Fibroblast of villous mesenchyme (primary cell): ENCODE measurements at regions not wholly inside any gene's neighbourhood (a gene's known extent, or its start where the extent isn't known, plus 50 kb on each side); places are given as distances from the start of the nearest gene placed in this dataset.

ENCODE experiments used
- DNase-seq: peaks from one replicate; pipeline ENCODE4 v3.0.0-alpha.2; 2010; ENCODE audit warnings: low read depth
- H3K4me3 ChIP-seq: 2 replicates; pipeline ENCODE4 v1.5.1; 2011; ENCODE audit warnings: low read depth, mild to moderate bottlenecking, low read length
- TF ChIP-seq, protein P1 (sequence below): IDR thresholded peaks from 2 replicates; pipeline ENCODE4 v1.5.1; 2012; ENCODE audit warnings: low read depth, mild to moderate bottlenecking, low read length; ENCODE audit not compliant: insufficient read depth

DNA sequence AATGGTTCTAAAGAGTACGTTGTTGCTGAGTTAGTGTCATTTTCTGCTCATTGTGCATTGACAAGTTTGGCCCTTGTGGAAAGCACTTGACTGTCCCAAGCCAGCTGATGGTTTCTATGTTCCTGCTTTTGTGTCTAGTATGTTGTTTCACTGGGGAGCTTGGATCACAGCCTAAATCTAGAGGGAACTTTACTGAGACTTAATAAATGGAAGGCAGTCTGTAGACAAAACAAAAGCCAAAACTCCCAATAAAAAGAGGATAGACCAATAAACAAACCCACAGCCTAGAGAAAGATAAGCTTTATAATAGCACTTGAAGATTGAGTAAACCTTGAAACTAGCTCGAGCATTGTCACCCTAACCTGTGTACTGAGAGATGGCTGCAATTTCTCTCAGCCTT lies 196.8 kb downstream of the ADRA2A start:
- TF ChIP-seq, protein P1, sequence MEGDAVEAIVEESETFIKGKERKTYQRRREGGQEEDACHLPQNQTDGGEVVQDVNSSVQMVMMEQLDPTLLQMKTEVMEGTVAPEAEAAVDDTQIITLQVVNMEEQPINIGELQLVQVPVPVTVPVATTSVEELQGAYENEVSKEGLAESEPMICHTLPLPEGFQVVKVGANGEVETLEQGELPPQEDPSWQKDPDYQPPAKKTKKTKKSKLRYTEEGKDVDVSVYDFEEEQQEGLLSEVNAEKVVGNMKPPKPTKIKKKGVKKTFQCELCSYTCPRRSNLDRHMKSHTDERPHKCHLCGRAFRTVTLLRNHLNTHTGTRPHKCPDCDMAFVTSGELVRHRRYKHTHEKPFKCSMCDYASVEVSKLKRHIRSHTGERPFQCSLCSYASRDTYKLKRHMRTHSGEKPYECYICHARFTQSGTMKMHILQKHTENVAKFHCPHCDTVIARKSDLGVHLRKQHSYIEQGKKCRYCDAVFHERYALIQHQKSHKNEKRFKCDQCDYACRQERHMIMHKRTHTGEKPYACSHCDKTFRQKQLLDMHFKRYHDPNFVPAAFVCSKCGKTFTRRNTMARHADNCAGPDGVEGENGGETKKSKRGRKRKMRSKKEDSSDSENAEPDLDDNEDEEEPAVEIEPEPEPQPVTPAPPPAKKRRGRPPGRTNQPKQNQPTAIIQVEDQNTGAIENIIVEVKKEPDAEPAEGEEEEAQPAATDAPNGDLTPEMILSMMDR = no peak
- DNase-seq = no peak
- no peak overlapping the region for H3K4me3 ChIP-seq

DNA sequence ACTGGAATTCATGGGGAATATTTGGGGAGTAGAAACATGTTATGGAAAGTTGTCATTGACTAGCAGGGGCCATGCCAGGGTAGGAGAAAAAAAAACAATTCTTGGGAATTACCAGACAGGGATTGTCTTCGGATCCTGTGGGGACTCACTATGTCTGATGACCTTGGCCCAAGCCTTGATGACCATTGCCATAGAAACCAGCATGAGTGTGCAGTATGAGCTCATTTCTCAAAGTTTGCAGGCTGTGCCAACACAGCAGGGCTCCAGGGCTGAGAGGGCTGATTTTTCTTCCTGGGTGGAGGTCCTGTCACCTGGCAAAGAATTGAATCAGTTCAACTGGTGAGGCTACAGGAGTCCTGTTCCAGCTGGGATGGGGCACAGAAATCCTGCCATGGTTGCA lies 198.3 kb downstream of the ADRA2A start:
- DNase-seq = no peak
- TF ChIP-seq, protein P1 = no peak
- H3K4me3 ChIP-seq = no peak overlapping the region

DNA sequence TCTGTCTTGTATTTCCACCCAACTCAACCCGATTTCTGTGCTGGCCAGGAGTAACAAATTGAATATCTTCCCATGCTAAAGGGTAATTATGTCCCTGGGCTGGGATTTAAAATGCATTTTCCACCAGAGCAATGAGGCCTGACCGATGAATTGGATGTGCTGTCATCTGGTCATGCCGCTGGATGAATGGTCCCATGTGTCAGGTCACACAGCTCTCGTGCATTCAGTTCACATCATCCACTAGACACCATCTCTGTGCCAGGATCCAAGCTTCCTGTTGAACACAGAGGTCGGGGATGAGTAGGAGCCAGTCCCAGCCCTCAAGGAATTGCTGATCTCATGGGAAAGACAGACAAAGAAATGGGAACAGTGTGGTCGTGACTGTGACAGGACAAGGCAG lies 200.8 kb downstream of the ADRA2A start:
- TF ChIP-seq, protein P1 = no peak
- no peak for DNase-seq
- H3K4me3 ChIP-seq = no peak overlapping the region

DNA sequence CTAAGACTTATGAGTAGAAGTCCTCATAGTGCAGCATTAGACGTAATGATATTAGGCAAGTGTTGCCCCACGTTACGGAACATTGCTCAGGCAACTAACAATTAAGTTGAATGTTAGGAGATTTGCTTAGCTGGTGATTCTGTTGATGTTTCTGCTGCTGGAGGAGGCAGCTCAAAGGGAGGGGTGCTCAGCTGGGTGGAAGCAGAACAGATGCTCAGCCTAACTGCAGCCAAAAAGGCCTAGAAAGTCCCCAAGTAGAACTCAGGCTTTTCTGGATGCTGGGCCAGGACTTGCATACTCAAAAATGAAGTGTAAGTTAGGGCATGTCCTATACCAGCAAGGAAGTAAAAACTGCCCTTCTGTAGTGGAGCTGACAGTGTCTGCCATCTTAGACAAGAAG lies 201.4 kb downstream of the ADRA2A start:
- no peak overlapping the region for H3K4me3 ChIP-seq
- TF ChIP-seq, protein P1 = no peak
- DNase-seq = no peak

DNA sequence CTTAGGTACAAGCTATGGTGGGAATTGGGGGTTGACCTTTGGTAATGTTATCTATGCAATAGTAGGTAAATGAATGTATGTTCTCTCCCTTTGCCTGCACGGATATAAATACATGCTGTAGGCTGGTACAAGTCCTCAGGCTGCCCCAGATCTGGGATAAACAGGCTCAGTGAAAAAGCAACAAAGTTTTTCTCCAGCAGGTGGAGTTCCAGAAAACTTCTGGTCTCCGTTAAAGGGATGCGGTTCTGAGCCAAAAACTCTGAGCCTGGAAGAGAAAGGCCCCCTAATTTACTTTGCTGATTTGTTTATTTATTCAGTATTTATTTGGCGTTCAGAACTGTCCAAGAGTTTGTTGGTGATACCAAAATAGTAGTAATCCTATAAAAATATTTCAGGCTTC lies 204.7 kb downstream of the ADRA2A start:
- DNase-seq = peak; percentile 14
- H3K4me3 ChIP-seq = no peak overlapping the region
- TF ChIP-seq, protein P1 = peak; percentile 25

DNA sequence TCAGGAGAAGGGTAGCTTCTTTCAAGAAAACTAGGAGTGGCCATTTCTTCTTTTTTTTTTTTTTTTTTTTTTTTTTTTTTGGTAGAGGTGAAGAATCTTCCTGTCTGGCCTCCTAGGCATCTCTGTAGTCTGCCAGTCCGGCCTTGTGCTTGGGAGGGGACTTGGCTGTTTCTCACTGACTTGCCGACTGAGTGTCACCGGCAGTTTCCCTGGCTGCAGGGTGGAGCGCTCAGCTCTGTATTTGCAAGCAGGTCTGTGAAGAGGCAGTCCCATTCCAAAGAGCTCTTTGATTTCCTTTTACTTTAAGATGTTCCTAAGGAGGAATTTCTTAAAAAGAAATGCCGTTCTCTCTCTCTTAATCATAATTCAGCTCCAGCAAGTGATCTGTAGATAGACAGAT lies 212.6 kb downstream of the ADRA2A start:
- DNase-seq = no peak
- TF ChIP-seq, protein P1 = no peak
- H3K4me3 ChIP-seq = no peak overlapping the region

DNA sequence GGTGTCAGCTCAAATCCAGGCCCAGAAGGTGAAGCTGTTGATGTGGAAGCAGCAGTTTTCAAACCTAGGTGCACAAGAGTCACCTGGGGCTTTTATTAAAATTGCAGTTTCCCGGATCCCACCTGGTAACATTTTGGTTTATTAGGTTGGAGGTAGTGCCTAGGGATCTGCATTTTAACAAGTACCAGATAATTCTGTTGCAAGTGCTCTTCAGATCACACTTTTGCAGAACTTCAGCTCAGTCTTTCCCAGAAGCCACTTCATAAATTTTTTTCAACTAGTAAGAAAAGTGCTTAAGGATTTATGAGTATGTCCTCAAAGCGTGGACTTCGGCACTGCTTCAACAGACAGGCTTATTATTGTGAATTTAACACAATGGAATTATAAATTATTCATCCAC lies 213.8 kb downstream of the ADRA2A start:
- no peak overlapping the region for H3K4me3 ChIP-seq
- TF ChIP-seq, protein P1 = no peak
- no peak for DNase-seq
